HuH-7.5 (cell line): ENCODE measurements at regions not wholly inside any gene's neighbourhood (a gene's known extent, or its start where the extent isn't known, plus 50 kb on each side); places are given as distances from the start of the nearest gene placed in this dataset.
A peak's percentile ranks its signal among the peaks of the same experiment; 100 is the strongest.

Experiments used
- DNase-seq: peaks from one replicate; pipeline ENCODE4 v3.0.0; 2011; ENCODE audit warnings: low spot score

DNA sequence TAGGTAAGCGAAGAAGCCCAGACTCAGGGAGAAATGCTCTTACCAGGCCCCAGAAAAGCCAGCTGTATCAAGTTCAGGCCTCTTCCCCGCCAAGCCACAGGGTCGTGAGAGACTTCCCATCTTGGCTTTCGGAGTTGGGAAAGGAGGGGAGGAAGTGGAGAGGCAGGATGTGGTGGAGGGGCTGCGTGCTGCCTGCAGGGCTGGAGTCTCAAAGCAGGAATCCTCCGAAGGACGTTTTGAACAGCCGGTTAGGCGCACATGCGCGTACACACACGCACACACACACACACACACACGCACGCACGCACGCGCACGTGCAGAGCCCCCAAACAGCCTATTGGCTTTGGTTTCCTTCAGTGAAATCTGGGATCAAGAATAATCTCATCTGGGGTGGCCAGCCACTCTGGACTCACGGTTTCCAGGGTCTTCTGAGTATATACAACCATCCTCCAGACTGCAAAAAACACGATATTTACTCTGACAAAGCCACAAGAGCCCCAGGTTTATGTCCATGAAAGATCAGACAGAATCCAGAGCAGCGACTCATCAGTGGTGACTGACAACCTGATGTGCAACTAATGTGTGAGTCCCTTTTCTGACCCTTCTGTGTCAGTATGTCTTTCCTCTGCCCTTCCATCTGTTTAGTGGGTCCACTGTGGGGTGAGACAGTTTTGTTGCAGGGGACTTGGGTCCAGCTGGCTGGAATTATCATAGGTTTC lies 115.0 kb upstream of the ZNF438 start:
- no peak for DNase-seq

DNA sequence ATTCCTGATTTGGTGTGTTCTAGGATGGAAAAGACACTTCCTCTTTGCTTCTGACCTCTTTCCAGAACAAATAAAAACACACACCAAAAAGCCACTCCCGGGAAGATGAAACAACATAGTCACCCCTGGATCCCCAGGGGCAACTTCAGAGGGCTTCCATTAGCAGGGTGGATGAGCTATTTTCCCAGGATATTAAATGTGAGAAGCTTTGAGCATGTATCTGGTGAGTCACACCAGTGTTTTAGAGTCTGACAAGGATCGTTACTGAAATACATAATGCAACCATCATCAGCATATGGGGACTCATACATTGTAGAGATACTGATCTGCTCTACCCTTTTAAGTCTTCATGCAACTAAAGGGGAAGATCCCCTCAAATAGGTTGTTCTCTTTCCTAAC lies 115.5 kb upstream of the ZNF438 start:
- no peak for DNase-seq

DNA sequence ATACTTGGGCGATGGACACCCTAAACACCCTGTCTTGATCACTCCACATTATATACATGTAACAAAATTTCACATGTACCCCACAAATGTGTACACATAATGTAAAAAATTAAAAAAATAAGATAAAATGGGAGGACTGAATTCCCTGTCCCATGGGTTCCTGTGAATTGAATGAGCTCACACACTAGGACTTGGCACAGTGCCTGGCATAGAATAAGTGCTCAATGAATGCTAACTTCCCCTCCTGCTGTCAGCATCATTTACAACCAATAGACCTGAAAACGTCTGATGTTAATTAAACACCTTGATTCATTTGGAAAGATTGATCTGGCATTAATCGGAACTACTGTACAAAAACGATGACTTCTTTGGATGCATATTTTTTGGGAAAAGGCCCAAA lies 117.3 kb upstream of the ZNF438 start:
- no peak for DNase-seq

DNA sequence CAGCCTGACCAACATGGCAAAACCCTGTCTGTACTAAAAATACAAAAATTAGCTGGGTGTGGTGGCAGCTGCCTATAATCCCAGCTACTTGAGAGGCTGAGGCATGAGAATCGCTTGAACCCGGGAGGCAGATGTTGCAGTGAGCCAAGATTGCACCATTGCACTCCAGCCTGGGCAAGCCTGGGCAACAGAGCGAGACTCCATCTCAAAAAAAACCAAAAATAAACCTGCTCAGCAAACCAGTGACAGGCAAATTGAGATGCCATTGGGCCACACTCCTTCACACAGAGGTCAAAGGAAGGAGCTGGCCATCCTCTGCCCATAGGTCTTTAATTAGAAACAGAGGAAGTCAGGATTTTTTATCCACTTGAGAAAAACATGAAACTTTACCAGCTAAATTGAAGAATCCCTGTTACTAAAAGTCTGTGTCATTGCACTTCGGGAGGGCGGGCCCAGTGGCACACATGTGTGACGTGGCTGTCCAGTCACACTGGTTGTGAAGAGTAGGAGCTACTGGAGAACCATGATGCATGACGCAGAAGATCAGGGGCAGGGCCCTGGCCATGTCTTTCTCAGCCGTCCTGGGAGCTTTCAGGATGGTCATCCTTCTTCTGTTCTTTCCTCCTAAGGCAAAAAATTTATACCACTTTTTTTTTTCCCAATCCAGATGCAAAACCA lies 118.3 kb upstream of the ZNF438 start:
- no peak for DNase-seq

DNA sequence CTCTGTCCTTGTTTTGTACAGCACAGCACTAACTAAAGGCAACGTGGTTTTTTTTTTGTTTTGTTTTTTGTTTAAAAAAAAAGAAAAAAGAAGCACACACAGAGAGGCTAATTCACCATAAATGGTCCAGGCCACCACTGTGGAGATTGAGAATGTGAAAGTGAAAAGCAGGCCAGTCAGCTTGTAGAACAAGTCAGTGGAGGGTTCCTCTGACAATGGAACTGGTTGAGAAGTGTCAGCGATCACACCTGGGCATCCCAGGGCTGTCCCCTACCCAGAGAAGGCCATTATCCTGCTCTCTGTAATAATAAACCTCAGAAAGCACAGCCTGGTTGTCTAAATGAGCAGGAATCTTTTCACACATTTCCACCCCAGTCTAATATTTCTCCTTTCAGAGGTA lies 119.6 kb upstream of the ZNF438 start:
- DNase-seq = no peak

DNA sequence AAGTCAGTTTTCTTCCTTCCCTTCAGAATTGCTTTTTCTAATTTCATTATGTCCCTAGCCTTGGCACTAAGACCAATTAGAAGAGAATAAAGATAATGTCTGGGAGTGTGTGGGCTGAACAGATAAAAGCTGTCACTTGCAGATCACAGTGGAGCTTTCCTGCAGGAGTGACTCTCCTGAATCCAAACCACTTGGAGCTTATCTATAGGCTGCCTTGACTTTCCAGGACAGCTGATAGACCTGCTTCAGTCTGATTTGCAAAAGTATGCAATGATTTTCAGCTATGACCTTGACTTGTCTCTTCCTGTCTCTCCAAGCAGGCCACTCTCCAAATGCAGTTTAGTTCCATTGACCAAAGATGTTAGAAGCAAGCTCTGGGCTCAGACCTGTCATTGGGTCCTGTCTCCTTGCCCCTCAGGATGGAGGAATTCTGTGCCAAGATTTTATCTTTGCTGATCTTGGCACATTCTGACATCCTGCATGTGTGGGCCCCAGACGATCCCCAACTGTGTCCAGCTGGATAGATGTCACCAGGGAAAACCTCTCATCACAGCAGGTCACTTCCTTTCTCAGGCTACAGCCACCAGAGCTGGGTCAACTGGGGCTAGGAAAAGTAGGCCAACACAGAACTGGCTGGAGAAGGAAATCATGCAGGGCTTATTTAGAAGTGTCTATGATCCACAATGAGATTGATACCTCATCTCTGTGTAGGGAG lies 120.9 kb upstream of the ZNF438 start:
- DNase-seq = no peak

DNA sequence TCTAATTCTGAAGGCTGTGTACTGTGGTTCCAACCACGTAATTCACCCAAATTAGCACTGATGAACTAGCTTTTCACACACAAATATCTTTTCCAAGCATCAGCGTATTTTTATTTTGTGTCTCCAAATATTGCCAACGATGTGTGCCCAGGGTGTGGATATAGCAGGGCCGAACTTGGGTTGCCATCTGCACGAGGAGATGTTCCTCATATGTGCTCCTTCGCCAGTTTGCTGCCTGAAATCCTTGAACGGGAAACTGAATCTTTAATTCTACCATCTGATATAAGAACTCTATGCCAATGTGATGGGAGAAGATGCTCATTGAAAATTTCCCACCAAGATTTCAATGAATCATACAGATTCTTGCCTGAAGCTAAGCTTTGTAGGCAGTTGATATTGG lies 121.5 kb upstream of the ZNF438 start:
- no peak for DNase-seq

DNA sequence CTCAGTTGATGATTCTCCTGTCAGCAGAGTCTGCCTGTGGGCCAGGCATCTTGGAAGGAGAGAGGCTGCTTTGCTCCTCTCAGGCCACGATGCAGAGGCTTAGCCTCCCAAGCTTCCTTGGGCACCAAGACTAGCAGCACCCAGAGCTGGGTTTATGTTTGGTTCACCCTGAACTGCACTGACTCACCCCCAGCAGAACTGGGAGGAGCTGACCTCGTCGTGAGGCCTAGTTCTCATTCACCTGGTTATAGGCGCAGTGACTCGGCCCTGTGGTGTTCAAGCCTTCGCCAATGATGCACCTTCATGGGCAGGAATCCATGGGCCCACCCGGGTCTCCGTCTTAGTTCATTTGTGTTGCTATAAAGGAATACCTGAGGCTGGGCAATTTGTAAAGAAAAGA lies 122.0 kb upstream of the ZNF438 start:
- DNase-seq = no peak

GRCh38 chr10:31154996-31155395 lies 123.3 kb upstream of the ZNF438 start:
- DNase-seq = peak; percentile 29

GRCh38 chr10:31157123-31158010 lies 125.7 kb upstream of the ZNF438 start:
- DNase-seq = no peak

DNA sequence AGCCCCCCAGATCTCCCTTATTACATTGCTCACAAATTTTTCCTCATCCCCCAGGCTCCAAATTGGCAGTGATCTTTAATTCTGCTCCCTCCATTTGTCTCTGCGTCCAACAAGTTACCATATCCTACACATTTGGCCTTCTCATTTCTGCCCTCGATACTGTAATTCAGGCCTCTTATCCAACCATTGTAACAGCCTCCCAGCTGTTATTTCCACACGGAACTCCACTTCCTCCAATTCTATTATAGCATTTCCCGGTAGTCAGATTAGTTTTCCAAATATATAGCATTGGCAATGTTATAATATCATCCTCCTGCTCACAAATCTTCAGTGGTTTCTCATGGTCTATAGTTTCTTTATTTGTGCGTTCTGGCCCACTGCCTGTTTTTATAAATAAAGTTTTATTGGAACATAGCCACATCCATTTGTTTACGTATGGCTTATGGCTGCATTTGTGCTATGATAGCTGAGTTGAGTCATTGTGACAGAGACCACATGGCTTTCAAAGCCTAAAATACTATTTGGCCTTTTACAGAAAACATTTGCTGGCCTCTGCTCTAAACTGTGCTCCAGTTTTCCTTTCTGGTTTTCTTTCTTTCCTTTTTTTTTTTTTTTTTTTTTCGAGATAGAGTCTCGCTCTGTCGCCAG lies 126.5 kb upstream of the ZNF438 start:
- DNase-seq = no peak

DNA sequence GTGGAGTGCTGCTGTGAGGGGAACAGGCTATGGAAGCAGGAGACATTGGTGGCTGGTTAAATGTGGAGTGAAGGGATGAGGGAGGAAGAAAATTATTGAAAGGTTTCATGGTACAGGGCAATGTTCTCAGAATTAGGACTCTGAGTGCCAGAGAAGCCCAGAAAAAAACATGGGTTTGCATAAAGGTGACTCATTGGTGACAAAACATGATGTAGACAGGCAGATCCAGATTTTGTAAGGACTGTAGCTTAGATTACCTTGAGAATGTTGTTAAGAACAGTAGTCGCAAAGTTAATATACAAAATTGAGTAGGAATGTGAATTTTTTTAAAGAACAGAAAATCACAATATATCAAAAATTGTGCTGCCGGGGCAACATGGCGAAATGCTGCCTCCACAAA lies 134.9 kb upstream of the ZNF438 start:
- no peak for DNase-seq

- DNase-seq = no peak
Observed at GRCh38 chr10:31170636-31171035, 139.0 kb upstream of the ZNF438 start.

DNA sequence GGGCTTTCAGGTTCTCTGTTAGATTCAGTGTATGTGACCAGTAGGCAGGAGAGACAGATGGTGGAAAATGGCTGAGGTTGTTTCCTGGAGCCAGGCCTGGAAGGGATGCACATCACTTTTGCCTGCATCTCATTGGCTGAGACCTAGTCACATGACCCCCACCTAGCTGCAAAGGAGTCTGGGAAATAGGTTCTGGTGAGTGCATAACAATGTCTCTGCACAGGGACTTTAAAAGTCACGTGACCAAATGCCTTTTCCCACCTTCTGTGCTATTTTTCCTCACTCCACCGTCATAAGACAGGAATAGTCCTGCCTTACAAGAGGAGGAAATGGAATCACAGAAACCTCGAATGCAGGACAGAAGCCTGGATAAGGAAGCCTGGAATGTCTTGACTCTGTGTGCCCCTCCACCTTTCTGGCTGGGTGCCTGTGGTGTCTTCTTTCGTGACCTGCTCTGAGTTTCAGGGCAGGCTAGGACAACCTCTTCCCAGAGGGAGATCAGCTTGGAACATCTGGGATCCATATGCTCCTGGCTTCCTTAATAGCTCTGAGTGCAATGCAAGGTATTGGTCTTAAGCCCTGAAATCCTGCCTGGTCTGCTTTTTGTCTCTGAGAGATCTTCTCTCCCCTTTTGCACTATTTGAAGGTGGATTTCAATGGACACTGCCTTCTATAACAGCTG lies 139.9 kb upstream of the ZNF438 start:
- DNase-seq = no peak

DNA sequence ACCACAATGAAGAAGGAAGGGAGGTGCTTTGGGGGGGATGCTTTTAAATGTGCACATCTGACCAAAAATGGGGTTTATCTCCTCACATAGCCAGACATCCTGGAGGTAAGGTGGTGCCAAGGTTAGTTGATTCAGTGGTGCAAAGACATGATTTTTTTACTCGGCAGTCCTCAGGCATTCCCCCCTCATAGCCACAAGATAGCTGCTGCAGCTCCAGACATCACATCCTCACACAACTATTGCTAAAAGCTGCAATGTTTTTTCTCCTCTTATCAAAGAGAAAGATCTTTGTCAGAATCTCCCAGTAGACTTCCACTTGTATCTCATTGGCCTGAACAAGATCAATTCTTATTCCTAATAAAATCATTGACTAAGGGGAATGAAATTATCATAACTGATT lies 141.3 kb upstream of the ZNF438 start:
- no peak for DNase-seq

GRCh38 chr10:31173752-31174151 lies 142.1 kb upstream of the ZNF438 start:
- DNase-seq = no peak

GRCh38 chr10:31179091-31179680 lies 139.8 kb upstream of the ZEB1 start:
- no peak for DNase-seq

- no peak for DNase-seq
Observed at GRCh38 chr10:31186225-31187000, 132.6 kb upstream of the ZEB1 start.

DNA sequence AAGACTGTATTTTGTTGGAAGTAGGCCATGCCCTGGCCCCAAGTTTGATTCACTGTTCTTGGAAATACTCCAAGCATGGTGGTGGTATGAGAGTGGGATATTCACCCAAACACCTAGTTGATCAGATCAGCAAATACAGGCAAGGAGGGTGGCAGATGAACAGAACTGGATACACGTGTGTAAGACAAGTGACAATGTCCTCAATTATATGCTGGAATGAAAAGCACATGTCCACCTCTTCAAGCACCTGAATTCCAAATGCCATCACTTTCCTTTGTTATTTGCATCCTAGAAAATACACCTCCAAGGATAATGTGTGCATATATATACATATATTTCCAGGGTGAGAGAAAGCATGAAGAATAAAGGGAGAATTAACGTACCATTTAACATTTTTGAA lies 131.8 kb upstream of the ZEB1 start:
- DNase-seq = no peak

DNA sequence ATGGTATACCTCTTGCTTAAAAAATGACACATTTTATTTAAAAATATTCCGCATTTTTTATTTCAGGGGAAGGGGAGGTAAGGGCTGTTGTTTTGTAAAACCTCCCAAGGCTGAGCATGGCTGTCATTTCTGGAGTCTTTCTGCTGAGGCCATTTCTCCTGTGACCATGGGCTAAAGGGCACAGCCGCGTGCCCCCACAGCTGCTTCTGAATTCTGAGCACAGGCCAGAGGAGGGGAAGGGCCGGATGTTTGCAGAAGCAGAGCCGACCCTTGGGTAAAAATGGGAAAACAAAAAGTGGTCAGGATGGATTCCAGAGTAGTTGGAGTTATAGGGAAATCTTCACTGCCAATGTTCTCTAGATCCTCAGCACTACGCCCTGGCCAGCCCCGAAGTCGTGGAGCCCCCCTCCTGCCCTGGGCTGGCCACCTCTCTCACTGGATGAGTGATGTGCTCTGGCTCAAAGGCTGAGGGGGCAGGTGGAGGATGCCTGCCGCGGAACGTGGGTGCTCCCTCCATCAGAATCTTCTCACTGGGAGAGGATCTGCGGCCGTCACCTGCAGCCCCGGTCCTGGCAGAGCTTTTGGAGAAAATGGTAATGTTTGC lies 131.3 kb upstream of the ZEB1 start:
- no peak for DNase-seq
